Upper lobe of left lung (tissue), 4 donors: ENCODE measurements at regions not wholly inside any gene's neighbourhood (a gene's known extent, or its start where the extent isn't known, plus 50 kb on each side); places are given as distances from the start of the nearest gene placed in this dataset.
"Not testable (repeated sequence)": the region's sequence is repeated elsewhere in the genome, so short reads cannot be mapped to it uniquely, and the experiment has no call there.

Source experiments
- CTCF ChIP-seq, 6 experiments: fragments of 450-650 bp in 4 of 6; fragments of 200-600 bp in 2 of 6; sonication (generic) in 2 of 6; IDR thresholded peaks; one replicate each; pipeline ENCODE4 v1.5.1; 2016 to 2019; ENCODE audit warnings: antibody characterized with exemption in 6 of 6
- EP300 ChIP-seq, 4 donors: sonication (generic); formaldehyde crosslinking; IDR thresholded peaks; one replicate each; pipeline ENCODE4 v1.5.1; 2017; ENCODE audit warnings: antibody characterized with exemption in 4 of 4, control low read depth in 2 of 4
- POLR2A ChIP-seq, 4 donors: fragments of 450-650 bp; IDR thresholded peaks; one replicate each; pipeline ENCODE4 v1.5.1; 2016 to 2017; ENCODE audit warnings: antibody characterized with exemption in 4 of 4, mild to moderate bottlenecking in 2 of 4
- POLR2AphosphoS5 ChIP-seq, 2 donors: sonication (generic); formaldehyde crosslinking; IDR thresholded peaks; one replicate each; pipeline ENCODE4 v1.5.1; 2017; ENCODE audit warnings: antibody characterized with exemption in 2 of 2

- not testable (repeated sequence) for TF ChIP-seq POLR2AphosphoS5, CTCF, EP300, POLR2A (IDR thresholded peaks at IDR 0.05)
Observed at GRCh38 chr10:46720386-46720785, 141.5 kb downstream of the SYT15 start.
